GM18498 (cell line): ENCODE measurements at regions not wholly inside any gene's neighbourhood (a gene's known extent, or its start where the extent isn't known, plus 50 kb on each side); places are given as distances from the start of the nearest gene placed in this dataset.
"Not testable (repeated sequence)": the region's sequence is repeated elsewhere in the genome, so short reads cannot be mapped to it uniquely, and the experiment has no call there.

Experiments used
- ATAC-seq: cut with Tn5 transposase; IDR thresholded peaks from one replicate; pipeline ENCODE4 v1.9.1; 2021; ENCODE audit warnings: mild to moderate bottlenecking, moderate library complexity; ENCODE audit not compliant: unreplicated experiment

DNA sequence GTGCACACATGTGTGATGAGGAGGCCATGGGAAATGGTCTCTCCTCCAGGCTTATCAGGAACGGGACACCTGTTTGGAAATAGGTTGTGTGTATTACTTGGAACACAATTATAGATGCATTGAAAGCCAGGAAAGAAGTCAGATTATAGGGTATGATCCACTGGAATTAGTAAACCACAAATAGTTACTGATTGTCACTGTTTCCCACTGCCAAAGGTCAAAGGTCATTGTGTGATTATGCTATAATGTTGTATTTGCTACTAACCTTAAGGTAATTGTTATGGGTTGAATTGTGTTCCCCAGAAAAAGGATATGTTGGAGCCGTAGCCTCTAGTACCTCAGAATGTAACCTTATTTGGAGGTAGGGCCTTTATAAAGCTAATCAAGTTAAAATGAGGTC, 129.9 kb upstream of the FBXO33 start:
- ATAC-seq: no peak

DNA sequence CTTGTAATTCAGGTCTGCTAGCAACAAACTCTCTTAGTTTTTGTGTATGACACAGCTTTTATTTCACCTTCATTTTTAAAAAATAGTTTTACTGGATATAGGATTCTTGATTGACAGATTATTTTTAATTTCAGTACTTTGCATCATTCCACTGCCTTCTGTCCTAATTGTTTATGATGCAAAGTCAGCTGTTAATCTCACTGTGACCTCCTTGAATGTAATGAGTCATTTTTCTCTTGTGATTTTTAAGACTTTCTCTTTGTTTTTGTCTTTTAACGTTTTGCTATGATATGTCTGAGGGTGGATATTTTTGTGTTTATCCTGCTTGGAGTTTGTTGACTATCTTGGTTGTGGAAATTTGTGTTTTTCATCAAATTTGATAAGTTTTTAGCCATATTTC, 126.3 kb upstream of the FBXO33 start:
- no peak for ATAC-seq

DNA sequence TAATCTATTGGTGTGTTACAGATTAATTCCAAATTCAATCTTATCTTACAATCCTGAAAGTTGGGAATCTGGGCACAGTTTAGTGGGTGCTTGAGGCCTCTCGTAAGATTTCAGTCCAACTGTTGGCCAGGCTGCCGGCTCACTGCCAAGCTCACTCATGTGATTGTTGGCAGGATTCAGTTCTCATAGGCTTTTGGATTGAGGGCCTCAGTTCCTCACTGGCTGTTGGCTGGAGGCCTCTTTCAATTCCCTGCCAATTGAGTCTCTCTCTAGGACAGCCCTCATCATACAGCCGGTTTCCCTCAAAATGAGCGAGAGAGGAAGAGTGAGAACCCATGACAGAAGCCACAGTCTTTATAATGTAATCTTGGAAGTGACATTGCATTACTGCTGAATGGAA, 123.5 kb upstream of the FBXO33 start:
- ATAC-seq: no peak

DNA sequence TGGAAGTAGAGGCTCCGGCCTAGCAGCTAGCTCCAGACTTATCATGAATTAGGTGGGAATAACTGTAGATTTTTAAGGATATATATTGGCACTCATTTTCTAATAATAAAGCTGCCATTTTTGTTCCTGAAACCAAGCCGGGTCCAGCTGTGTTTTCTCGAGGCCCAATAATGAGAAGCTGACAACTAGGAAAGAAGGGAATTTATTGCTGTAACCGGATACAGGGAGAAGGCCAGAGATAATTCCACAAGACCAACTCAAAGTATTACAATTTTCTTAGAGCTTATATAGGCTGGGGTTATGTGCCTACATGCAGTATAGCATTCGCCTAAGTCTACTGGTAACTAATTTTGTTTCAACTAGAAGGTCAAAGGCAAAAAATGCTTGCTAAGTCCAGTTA, 122.3 kb upstream of the FBXO33 start:
- no peak for ATAC-seq

DNA sequence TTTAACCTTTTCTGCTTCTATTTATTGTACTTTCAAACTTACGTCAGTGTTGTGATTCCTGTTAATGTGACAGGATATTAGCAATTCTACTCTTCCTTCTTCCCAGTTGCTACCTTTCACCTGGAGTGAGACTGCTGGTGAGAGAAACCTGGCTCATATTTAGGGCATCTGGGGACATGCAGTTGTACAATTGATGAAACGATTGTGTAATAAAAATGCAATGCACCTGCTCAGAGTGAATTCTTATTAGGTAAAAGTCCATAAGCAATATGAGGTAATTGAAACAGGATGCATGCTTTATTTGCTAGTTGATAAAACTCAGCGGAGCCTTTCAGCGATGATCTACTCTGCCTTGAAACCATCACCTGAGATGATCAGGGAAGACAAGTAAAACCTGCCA, 116.1 kb upstream of the FBXO33 start:
- no peak for ATAC-seq

DNA sequence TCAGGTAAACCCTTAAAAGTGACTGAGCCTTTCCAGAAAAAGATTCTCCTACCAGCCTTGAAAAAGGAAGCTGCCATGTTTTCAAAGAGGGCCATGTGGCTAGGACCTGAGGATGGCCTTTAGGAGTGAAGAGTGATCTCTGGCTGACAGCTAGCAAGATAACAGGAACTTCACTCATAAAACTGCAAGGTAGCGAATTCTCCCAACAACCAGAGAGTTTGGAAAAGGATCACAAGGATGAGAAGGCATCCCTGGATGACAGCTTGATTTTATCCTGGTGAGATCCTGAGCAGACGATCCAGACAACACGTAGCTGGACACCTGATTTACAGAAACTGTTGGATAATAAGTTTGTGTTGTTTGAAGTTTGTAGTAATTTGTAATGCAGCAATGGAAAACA, 115.6 kb upstream of the FBXO33 start:
- no peak for ATAC-seq

DNA sequence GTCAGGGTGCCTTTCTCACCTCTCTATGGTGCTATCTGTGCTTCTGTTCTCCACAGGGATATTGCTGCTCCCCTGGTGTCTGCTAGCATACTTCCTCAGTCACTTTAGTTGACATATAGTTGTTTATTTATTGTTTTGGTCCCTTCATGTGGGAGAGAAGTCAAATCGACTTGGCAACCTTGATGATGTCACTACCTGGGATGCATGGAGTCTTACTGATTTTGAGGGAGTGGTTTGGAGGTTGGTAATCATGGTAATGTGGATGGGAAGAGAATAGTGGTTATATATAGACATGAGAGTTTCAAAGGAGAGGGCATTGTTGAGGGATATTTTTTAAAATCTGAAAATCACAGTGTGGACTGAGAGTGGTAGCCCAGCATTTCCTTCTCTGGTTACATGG, 73.6 kb upstream of the FBXO33 start:
- no peak for ATAC-seq

DNA sequence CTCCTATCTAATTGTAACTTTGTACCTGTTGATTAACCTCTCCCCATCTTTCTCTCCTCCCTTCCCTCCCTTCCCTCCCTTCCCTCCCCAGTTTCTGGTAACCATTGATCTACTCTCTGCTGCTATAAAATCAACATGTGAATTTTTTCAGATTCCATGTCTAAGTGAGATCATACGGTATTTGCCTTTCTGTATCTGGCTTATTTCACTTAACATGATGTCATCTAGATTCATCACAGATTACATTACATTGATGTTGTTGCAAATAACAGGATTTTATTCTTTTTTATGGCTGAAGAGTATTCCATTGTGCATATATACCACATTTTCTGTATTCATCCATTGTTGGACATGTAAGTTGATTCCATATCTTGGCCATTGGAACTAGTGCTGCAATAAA, 68.0 kb upstream of the FBXO33 start:
- ATAC-seq: no peak

DNA sequence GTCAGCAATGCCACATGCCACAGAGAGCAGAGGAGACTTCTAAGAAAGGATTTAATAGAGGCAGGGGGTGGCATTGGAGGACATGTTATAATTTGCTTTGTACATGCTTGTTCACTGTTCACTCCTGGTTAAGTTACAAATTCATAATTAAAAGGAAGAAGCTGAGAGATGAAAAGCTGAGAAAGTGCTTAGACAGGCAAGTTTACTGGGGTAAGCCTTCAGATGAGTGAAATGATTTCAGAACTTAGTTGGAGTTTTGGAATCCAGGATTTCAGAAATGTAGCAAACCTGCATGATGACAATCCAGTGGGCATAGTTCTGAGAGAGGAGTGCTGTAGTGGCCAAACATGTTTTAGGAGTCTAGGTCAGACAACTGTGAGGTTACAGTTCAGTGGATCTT, 67.3 kb upstream of the FBXO33 start:
- ATAC-seq: no peak

DNA sequence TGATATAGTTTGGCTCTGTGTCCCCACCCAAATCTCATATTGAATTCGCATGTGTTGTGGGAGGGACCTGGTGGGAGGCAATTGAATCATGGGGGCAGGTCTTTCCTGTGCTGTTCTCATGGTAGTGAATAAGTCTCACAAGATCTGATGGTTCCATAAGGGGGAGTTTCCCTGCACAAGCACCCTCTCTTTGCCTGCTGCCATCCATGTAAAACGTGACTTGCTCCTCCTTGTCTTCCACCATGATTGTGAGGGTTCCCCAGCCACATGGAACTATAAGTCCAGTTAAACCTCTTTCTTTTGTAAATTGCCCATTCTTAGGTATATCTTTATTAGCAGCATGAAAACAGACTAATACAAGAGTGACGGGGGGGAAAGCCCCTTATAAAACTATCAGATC, 65.4 kb upstream of the FBXO33 start:
- ATAC-seq: not testable (repeated sequence)

DNA sequence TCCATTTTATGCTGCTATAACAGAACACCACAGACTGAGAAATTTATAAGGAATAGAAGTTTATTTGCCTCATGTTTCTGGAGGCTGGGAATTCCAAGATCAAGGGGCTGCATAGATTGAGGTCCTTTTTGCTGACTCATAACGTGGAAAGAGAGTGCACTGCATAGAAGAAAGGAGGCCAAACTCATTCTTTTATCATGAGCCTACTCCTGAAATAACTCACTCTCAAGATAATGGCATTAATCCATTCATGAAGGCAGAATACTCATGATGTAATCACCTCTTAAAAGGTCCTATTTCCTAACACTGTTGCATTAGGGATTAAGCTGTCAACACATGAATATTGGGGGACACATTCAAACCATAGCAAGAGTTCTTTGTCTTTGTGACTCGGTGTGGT, 60.0 kb upstream of the FBXO33 start:
- no peak for ATAC-seq

DNA sequence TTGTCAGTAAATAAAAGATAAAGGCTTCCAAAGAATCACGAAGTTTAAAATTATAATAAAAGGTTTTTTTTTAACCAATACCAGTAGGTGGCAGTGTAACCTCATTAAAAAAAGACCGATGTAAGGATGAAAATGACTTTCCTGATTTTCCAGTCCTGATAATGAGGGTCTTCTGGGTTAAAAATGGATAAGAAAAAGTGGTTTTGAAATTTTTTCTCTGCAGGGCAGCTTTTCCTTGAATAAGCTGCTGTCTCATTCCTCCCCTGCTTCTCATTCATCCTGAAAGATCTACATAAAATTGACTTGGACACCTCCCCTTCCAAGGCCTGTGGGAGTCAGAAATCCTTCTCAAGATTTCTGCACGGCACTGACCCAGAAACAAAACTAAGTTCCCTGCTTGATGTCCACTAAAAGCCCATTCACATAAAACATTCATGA, 58.9 kb upstream of the FBXO33 start:
- no peak for ATAC-seq

DNA sequence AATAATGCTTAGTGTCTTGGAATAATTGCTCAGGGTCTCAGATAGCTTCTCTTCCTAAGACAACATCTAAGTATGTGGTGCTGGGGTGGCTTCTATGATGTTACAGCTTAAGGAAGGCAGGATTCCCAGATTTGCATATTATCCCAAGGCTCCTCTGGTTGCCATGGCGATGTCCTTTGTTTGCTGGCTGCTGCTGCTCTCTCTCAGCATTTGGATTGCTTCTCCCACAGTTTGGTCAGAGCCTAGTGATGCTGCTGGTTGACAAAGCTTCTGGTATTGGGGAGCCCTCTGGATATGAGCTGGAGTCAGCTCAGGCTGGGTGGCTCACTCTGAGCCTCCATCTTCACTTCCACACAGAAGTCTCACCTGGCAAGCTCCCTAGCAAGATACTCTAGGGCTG, 56.4 kb upstream of the FBXO33 start:
- no peak for ATAC-seq

DNA sequence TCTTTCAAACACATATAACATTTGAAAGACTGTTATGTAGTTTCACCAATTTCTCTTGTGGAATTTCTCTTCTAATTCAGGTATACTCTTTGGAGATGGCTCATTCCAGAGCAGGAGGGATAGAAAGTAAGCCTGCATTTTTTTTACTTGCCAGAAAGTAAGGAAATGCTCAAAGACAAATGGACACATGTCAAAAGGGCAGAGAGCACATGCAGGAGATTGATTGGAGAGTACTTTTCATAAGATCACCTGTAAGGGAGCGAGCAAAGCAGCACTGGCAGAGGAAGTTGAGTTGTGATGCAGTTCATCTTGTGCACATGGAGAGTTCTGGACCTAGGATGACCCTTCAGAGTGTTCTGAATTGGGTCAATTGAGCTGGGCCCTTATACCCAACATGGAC, 51.4 kb upstream of the FBXO33 start:
- ATAC-seq: no peak
